NCI-H146 (cell line): ENCODE measurements at regions not wholly inside any gene's neighbourhood (a gene's known extent, or its start where the extent isn't known, plus 50 kb on each side); places are given as distances from the start of the nearest gene placed in this dataset.

Experiments
- DNase-seq: peaks from one replicate; lab custom pipeline; 2025; lab: John Stamatoyannopoulos, UW

GRCh38 chr10:3625959-3626751 is 158.9 kb downstream of the KLF6 start:
- no peak for DNase-seq

GRCh38 chr10:3624367-3624766 is 160.6 kb downstream of the KLF6 start:
- DNase-seq: no peak

- DNase-seq: no peak
Observed at GRCh38 chr10:3623746-3624145, 161.3 kb downstream of the KLF6 start.

GRCh38 chr10:3622845-3623621 is 162.0 kb downstream of the KLF6 start:
- peak; percentile 21 for DNase-seq

- DNase-seq: no peak
Observed at GRCh38 chr10:3622427-3622826, 162.6 kb downstream of the KLF6 start.

- no peak for DNase-seq
Observed at GRCh38 chr10:3620818-3621217, 164.2 kb downstream of the KLF6 start.

GRCh38 chr10:3619241-3619640 is 165.8 kb downstream of the KLF6 start:
- peak; percentile 92 for DNase-seq

- no peak for DNase-seq
Observed at GRCh38 chr10:3616880-3617279, 168.1 kb downstream of the KLF6 start.

- no peak for DNase-seq
Observed at GRCh38 chr10:3613318-3613717, 171.7 kb downstream of the KLF6 start.

- no peak for DNase-seq
Observed at GRCh38 chr10:3612183-3613001, 172.6 kb downstream of the KLF6 start.

GRCh38 chr10:3606309-3606708 is 178.7 kb downstream of the KLF6 start:
- DNase-seq: no peak

- no peak for DNase-seq
Observed at GRCh38 chr10:3605882-3606281, 179.1 kb downstream of the KLF6 start.

GRCh38 chr10:3595736-3596135 is 189.3 kb downstream of the KLF6 start:
- DNase-seq: no peak

- DNase-seq: no peak
Observed at GRCh38 chr10:3593611-3594010, 191.4 kb downstream of the KLF6 start.

- DNase-seq: no peak
Observed at GRCh38 chr10:3592424-3592823, 192.6 kb downstream of the KLF6 start.

- DNase-seq: no peak
Observed at GRCh38 chr10:3588816-3589215, 196.2 kb downstream of the KLF6 start.

- DNase-seq: no peak
Observed at GRCh38 chr10:3588346-3588745, 196.7 kb downstream of the KLF6 start.

GRCh38 chr10:3584926-3585784 is 199.9 kb downstream of the KLF6 start:
- no peak for DNase-seq

GRCh38 chr10:3580565-3580964 is 204.4 kb downstream of the KLF6 start:
- no peak for DNase-seq

- no peak for DNase-seq
Observed at GRCh38 chr10:3579845-3580244, 205.2 kb downstream of the KLF6 start.

- DNase-seq: no peak
Observed at GRCh38 chr10:3578682-3579081, 206.3 kb downstream of the KLF6 start.

GRCh38 chr10:3578159-3578558 is 206.8 kb downstream of the KLF6 start:
- no peak for DNase-seq
